GM18498 (cell line): ENCODE measurements at regions not wholly inside any gene's neighbourhood (a gene's known extent, or its start where the extent isn't known, plus 50 kb on each side); places are given as distances from the start of the nearest gene placed in this dataset.
"Not testable (repeated sequence)": the region's sequence is repeated elsewhere in the genome, so short reads cannot be mapped to it uniquely, and the experiment has no call there.

Experiments
- ATAC-seq: cut with Tn5 transposase; IDR thresholded peaks from one replicate; pipeline ENCODE4 v1.9.1; 2021; ENCODE audit warnings: mild to moderate bottlenecking, moderate library complexity; ENCODE audit not compliant: unreplicated experiment

- ATAC-seq = not testable (repeated sequence)
Measured at GRCh38 chr2:89202518-89202917, 511.0 kb downstream of the RPIA start.

DNA sequence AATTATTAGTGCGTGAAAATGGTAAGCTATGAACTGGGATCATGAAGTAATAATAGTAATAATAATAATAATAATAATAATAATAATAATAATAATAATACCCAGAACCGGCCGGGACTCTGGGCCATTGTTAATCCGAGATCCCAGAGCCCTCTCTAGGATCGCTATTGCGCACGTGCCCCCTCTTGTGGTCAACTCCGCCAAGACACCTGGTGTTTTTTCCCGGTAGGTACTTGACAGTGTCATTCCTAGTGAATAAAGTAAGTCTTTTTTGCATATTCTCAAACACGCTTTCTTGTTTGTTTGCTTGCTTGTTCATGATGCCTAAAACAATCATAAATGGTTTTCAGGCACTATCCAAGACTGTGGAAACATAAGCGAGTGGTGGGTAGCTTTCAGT lies 513.7 kb downstream of the RPIA start:
- not testable (repeated sequence) for ATAC-seq

DNA sequence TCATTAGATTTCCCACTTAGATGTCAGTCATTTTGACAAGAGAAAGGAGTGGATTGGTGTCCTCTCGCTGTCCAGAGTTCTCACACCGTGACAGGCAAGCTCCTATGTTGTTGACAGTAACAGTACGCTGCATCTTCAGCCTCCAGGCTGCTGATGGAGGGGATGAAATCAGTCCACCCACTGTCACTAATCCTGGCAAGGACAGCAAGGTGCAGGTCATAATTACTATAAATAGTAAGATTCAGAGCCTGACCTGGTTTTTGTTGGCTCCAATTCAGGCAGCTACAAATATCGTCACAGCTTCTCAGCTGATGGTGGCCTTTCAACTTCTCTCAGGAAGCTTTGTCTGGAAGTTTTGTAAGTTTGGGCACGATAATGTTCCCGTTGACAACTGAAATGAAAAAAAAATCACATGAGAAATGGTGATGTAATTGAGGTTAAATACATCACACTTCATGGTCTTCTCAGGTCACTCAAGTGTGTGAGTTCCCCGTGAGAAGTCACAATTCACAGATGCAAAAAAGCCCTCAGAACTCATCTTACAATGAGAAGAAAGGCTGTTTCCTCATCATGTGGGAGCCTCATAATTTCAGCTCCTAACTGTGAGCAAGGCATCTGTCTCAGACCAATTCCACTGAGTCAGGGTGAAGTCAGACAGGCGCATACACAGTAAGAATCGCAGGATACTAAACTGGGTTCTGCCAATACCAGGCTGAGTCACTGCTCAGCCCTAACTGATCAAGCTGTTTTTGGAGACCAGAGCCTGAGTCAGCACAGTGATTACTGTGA lies 516.9 kb downstream of the RPIA start:
- not testable (repeated sequence) for ATAC-seq

- ATAC-seq = not testable (repeated sequence)
Measured at GRCh38 chr2:89213151-89213550, 521.7 kb downstream of the RPIA start.

DNA sequence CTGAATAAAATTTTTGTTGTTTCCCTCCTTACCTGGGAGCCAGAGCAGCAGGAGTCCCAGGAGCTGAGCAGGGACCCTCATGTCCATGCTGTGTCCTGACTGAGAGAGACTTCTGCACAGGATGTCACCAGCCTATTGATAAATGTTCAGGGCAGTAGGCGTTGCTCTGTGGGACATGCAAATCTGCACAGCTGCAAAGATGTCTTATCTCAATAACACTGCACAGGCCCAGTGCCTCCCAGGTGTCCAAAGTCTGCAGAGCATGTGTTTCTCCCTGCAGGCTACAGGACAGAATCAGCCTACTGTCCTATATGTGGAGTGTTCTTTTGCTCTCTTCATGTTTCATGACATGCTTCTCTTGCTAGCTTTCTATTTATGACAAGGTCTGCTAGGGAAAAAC lies 522.3 kb downstream of the RPIA start:
- not testable (repeated sequence) for ATAC-seq

DNA sequence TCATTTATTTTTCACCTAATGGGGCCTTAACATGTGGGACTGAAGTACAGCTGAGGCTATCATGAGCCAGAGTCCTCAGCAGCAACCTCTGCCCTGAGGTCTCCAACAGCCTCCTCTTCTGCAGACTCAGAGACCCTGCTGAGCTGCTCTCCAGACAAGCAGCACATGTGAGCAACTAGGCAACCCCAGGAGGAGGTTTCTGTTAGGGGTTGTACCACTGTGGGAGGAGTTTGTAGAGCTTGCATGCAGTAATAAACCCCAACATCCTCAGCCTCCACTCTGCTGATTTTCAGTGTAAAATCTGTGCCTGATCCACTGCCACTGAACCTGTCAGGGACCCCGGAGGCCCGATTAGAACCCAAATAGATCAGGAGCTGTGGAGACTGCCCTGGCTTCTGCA lies 530.0 kb downstream of the RPIA start:
- not testable (repeated sequence) for ATAC-seq

- not testable (repeated sequence) for ATAC-seq
Measured at GRCh38 chr2:89222063-89222732, 530.7 kb downstream of the RPIA start.

DNA sequence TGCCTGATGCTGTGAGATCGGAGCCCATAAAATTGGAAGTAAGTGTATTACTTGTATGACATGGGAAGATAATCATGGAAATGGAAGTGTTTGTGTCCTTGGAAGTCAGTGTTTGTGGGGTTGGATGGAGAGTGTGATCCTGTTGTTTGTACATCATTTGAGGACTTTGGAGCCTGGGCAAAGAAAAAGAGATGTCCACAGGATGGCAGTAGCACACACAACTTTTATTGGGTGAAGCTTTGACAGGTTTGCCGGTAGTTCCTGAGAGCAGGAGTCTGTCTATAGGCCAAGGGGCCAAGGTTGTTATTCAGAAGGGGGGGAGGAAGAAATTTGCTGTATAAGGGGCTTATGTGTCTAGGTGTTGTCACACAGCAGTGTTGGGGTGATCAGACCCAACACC lies 533.3 kb downstream of the RPIA start:
- ATAC-seq = not testable (repeated sequence)

- ATAC-seq = not testable (repeated sequence)
Measured at GRCh38 chr2:89229979-89230378, 538.5 kb downstream of the RPIA start.

GRCh38 chr2:89231241-89231640 lies 539.8 kb downstream of the RPIA start:
- not testable (repeated sequence) for ATAC-seq

- not testable (repeated sequence) for ATAC-seq
Measured at GRCh38 chr2:89233931-89234330, 542.5 kb downstream of the RPIA start.

DNA sequence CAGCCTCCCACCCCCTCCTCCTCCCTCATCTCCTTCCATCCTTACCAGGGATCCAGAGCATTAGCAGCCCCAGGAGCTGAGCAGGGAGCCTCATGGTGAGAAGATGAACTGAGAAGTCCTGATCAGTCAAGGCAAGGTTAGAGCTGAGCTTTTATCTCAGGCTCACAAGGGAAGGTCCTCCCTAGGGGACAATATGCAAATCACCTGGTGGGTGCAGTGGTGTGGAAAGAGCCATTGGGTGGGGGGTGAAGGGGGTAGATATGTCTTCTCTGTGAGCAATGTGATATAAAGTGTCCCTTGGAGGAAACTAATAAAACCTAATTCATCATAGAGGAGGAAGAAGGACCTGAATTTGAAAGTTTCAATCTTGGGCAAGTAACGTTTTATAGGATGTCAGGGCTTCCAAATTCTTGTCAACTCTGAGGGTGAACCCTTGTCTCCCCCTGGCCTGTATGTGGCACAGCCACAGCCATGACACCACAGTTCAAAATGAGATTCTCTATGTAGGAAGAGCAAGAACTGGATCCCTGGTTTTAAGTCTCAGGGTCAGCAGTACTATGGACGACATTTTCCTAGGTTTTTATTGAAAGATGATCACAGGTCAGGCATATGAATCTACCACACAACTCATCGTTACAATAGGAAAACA lies 543.5 kb downstream of the RPIA start:
- ATAC-seq = not testable (repeated sequence)

- not testable (repeated sequence) for ATAC-seq
Measured at GRCh38 chr2:89236832-89237450, 545.5 kb downstream of the RPIA start.

DNA sequence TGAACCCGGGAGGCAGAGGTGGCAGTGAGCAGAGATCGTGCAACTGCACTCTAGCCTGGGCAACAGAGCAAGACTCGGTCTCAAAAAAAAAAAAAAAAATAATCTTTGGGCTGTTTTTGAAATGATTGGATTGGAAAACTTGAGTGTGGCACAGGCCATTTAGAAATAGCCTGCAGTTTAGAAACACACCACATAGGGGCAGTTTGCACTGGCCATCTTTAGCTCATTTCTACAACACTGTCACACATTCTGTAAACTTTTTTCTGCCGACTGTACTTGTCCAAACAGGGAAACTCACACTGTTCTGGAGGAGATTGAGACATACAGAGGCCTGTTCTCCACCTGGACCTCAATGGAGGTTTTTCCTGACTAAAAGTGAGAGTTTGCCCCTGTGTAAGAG lies 546.3 kb downstream of the RPIA start:
- not testable (repeated sequence) for ATAC-seq

DNA sequence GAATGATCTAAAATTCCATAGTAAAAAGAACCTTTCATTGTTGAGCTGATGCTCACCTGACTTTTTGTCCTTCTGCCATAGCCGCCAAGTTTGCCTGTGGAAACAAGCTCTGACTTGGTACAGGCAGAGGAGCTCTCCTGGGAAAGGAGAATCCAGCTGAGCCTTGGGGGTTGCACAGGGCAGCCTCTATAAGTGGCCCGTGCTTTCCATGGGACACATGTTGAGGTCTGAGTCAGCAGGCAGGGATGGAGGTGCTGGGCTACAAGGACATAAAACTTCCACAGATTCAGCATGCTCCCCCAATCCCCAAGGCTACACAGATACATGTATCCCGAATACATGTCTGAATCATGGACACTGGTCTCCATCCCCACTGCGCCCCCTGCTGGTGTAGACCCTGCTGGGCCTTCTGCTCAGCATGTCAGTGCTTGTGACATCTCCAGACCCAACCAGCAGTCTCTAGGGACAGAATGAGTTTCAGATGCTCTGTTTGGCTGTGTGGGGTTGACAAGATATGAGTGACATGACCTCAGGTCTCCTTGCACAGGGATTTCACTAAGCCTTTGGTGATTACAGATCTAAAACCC lies 551.7 kb downstream of the RPIA start:
- peak; percentile 95 for ATAC-seq

DNA sequence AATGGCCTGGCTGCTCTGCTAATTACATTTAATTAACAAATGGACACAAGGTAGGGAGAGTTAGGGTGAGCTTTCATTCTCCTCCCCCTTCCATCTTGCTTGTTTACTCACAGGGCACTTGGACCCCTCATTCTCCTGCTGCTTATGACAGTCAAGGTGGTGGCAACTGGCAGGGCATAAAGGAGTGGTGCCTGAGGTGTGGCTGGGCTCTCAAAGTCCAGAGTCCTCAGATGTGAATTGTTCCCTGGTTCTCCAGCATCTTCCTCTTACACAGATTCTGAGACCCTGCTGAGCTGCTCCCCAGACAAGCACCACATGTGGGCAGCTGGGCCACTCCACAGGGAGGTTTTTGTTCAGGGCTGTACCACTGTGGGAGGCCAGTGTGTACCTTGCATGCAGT lies 552.9 kb downstream of the RPIA start:
- not testable (repeated sequence) for ATAC-seq

- ATAC-seq = not testable (repeated sequence)
Measured at GRCh38 chr2:89245478-89245877, 554.0 kb downstream of the RPIA start.

DNA sequence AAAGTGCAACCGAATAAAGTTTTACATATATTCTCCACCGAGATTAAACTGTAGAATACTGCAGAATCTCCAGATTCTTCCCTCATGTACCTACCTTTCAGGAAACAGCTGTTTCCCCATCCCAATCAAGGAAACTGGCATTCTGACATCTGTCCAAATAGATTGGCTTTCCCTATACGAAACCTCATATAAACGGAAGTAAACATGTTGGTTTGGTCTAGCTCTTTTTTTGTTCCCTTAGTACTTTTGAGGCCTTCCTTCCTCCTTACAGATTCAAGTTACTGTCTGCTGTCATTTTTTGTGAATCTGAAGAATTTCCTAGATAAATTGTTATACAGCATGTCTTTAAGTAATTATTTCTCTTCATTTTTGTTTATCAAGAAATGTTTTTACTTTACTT lies 554.6 kb downstream of the RPIA start:
- ATAC-seq = not testable (repeated sequence)

- not testable (repeated sequence) for ATAC-seq
Measured at GRCh38 chr2:89246620-89247019, 555.1 kb downstream of the RPIA start.

DNA sequence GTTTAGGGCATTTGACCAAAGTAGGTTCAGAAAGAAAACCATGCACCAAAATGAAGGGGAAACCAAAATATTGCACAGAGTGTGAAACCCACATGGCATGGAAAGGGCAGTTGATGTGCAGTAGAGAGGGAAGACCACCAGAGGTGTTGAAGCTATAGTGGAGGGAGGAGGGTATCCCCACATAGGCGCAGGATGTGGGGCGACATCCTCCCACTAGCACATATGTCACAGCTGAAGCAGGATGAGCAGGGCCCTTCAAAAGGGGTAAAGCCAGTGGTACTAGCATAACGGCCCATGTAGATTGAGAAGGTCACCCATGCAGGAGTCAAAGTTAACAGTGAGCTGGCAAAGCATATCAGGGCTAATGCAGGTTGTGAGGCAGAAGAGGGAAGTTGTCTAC lies 563.5 kb downstream of the RPIA start:
- not testable (repeated sequence) for ATAC-seq

DNA sequence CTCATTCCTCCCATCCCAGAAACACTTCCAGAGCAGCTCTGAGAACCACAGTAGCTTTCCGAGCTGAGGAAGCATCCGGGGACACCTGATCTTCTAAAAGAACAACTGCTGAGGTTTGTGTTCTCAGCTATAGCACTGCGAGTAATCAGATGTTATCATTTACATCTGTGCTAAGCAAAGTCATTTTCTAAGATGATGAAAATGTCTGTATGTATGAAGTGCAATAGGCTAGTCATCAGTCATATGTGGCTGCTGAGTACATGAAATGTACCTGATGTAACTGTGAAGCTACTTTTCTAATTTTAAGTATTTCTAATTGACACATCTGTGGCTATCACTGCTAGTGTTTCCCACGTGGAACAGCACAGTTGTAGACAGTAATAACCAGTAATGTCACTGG lies 582.0 kb downstream of the RPIA start:
- not testable (repeated sequence) for ATAC-seq
